Body of pancreas (tissue), 4 donors: ENCODE measurements at regions not wholly inside any gene's neighbourhood (a gene's known extent, or its start where the extent isn't known, plus 50 kb on each side); places are given as distances from the start of the nearest gene placed in this dataset.

Experiments
- POLR2A ChIP-seq, 3 donors: fragments of 450-650 bp; IDR thresholded peaks; one replicate each; pipeline ENCODE4 v1.6.1; 2016; ENCODE audit warnings: antibody characterized with exemption in 3 of 3, mild to moderate bottlenecking in 2 of 3
- TF ChIP-seq, protein P1 (sequence below), 7 experiments: fragments of 450-650 bp in 4 of 7; fragments of 200-600 bp in 3 of 7; sonication (generic) in 3 of 7; IDR thresholded peaks; one replicate each; pipeline ENCODE4 v1.5.1; 2016 to 2019; ENCODE audit warnings: antibody characterized with exemption in 7 of 7

DNA sequence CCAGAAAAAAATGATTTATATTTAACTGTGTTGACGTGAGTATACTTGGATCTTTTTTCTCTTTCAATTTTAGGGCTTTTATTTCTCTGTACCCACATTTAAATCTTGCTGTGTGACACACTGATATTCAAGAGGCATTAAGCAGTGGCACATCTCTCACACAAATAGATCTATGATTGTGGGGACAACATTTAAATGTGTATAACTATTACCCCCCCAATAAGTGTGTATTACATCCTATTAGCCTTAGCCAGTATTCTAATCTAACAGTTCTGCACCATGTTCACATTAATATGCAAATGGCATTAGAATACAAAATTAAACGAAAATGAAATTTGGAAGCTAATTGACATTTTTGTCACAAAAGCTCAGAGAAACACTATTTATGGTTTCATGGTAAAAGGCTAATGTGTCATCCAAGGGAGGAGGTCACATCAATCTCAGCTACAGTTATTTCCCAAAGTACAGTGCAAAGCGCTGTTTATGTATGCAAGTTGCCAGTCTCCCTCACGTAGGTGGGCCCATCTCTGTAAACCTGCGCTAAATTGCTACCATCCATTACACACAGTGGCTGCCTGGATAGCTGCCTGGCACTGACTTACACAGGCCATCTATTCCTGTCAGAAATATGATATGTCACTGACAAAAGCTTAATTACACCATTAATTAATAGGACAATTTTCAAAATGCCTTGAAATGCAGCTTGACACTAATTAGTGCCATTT is 984.7 kb upstream of the PCDH9 start:
- TF ChIP-seq, protein P1, sequence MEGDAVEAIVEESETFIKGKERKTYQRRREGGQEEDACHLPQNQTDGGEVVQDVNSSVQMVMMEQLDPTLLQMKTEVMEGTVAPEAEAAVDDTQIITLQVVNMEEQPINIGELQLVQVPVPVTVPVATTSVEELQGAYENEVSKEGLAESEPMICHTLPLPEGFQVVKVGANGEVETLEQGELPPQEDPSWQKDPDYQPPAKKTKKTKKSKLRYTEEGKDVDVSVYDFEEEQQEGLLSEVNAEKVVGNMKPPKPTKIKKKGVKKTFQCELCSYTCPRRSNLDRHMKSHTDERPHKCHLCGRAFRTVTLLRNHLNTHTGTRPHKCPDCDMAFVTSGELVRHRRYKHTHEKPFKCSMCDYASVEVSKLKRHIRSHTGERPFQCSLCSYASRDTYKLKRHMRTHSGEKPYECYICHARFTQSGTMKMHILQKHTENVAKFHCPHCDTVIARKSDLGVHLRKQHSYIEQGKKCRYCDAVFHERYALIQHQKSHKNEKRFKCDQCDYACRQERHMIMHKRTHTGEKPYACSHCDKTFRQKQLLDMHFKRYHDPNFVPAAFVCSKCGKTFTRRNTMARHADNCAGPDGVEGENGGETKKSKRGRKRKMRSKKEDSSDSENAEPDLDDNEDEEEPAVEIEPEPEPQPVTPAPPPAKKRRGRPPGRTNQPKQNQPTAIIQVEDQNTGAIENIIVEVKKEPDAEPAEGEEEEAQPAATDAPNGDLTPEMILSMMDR (IDR thresholded peaks at IDR 0.05), result no peak
- no peak for TF ChIP-seq POLR2A (IDR thresholded peaks at IDR 0.05)
